CD4-positive, alpha-beta memory T cell (primary cell): ENCODE measurements at regions not wholly inside any gene's neighbourhood (a gene's known extent, or its start where the extent isn't known, plus 50 kb on each side); places are given as distances from the start of the nearest gene placed in this dataset.

ENCODE experiments used
- CTCF ChIA-PET: fragments of 350-600 bp; sonication (Branson Sonifier 250); formaldehyde crosslinking; loops from one replicate; lab custom pipeline; 2021; ENCODE audit warnings: inconsistent platforms; ENCODE audit not compliant: partially characterized antibody; lab: Charles Lee
- POLR2A ChIA-PET: fragments of 350-600 bp; sonication (Branson Sonifier 250); formaldehyde crosslinking; loops from one replicate; lab custom pipeline; 2021; ENCODE audit not compliant: partially characterized antibody; lab: Charles Lee
- DNase-seq, 5 donors: peaks; one replicate each; pipeline versions ENCODE4 v3.0.0 to v3.0.0-alpha.2; 2020 to 2022; ENCODE audit warnings: mixed read lengths in 1 of 5
- H3K27ac ChIP-seq: one replicate; pipeline ENCODE4 v1.7.0; 2013; ENCODE audit warnings: low read depth, low read length
- H3K27me3 ChIP-seq: 2 replicates; pipeline ENCODE4 v1.7.0; 2013; ENCODE audit warnings: mild to moderate bottlenecking, low read length, moderate library complexity; ENCODE audit not compliant: insufficient read depth
- H3K36me3 ChIP-seq: 2 replicates; pipeline ENCODE4 v1.7.0; 2013; ENCODE audit warnings: mild to moderate bottlenecking, low read length, moderate library complexity; ENCODE audit not compliant: insufficient read depth
- H3K4me1 ChIP-seq: 2 replicates; pipeline ENCODE4 v1.7.0; 2013; ENCODE audit warnings: mild to moderate bottlenecking, low read length, moderate library complexity; ENCODE audit not compliant: insufficient read depth
- H3K4me3 ChIP-seq, 2 donors: one replicate each; pipeline ENCODE4 v1.7.0; 2013; ENCODE audit warnings: low read length in 2 of 2, mild to moderate bottlenecking in 1 of 2
- H3K9me3 ChIP-seq, 2 donors: one replicate each; pipeline ENCODE4 v1.7.0; 2013; ENCODE audit warnings: low read length in 2 of 2, control low read depth in 1 of 2; ENCODE audit not compliant: control insufficient read depth in 1 of 2
- H3K27ac Mint-ChIP-seq, 7 donors: one replicate each; pipeline ENCODE4 v1.8.0; 2020 to 2021; ENCODE audit warnings: mixed read lengths in 7 of 7, mild to moderate bottlenecking in 6 of 7, inconsistent platforms in 3 of 7, moderate library complexity in 3 of 7
- H3K27me3 Mint-ChIP-seq, 2 donors: one replicate each; pipeline ENCODE4 v1.8.0; 2020 to 2021; ENCODE audit warnings: mixed read lengths in 2 of 2
- H3K36me3 Mint-ChIP-seq, 2 donors: one replicate each; pipeline ENCODE4 v1.8.0; 2020 to 2021; ENCODE audit warnings: mixed read lengths in 2 of 2, inconsistent platforms in 1 of 2, mild to moderate bottlenecking in 1 of 2
- H3K4me1 Mint-ChIP-seq, 4 donors: one replicate each; pipeline ENCODE4 v1.8.0; 2020 to 2021; ENCODE audit warnings: mixed read lengths in 4 of 4, mild to moderate bottlenecking in 1 of 4
- H3K4me3 Mint-ChIP-seq, 8 donors: one replicate each; pipeline ENCODE4 v1.8.0; 2020 to 2021; ENCODE audit warnings: mixed read lengths in 8 of 8, mild to moderate bottlenecking in 7 of 8, moderate library complexity in 6 of 8, inconsistent platforms in 3 of 8
- H3K9me3 Mint-ChIP-seq, 8 donors: one replicate each; pipeline ENCODE4 v1.8.0; 2020 to 2021; ENCODE audit warnings: mixed read lengths in 8 of 8, mild to moderate bottlenecking in 5 of 8, inconsistent platforms in 3 of 8, moderate library complexity in 1 of 8
- intact Hi-C: fragments of 100-400 bp; cut with micrococcal nuclease; formaldehyde crosslinking; loops from one replicate; pipeline ENCODE4 v1.15.1; 2023

DNA sequence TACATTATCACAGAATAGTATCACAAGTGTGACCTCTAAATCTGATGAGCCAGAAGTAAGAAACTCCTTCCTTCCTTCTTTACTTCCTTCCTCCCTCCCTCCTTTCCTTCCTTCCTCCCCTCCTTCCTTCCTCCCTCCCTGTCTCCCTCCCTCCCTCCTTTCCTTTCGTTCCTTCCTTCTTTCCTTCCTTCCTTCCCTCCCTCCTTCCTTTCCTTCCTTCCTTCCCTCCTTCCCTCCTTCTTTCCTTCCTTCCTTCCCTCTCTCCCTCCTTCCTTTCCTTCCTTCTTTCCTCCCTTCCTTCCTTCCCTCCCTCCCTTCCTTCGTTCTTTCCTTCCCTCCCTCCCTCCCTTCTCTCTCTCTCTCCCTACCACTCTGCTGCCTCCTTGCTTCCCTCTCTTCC, 359.2 kb downstream of the OSR1 start:
- no peaks in the 10 kb centered on the region for H3K27me3 ChIP-seq
- no peaks in the 10 kb centered on the region for H3K4me1 ChIP-seq
- POLR2A ChIA-PET, result no interaction called here
- Mint-ChIP-seq H3K4me1 (no peaks in the 10 kb centered on the region), H3K36me3 (no peaks in the 10 kb centered on the region), H3K4me3 (no peak overlapping the region), H3K27me3 (no peaks in the 10 kb centered on the region), H3K27ac (no peak overlapping the region), H3K9me3 (no peaks in the 10 kb centered on the region)
- H3K9me3 ChIP-seq, result no peaks in the 10 kb centered on the region
- no peak overlapping the region for H3K4me3 ChIP-seq
- intact Hi-C loops, result no loop called here
- DNase-seq, result no peak
- H3K36me3 ChIP-seq, result no peaks in the 10 kb centered on the region
- no peak overlapping the region for H3K27ac ChIP-seq
- CTCF ChIA-PET, result no interaction called here

DNA sequence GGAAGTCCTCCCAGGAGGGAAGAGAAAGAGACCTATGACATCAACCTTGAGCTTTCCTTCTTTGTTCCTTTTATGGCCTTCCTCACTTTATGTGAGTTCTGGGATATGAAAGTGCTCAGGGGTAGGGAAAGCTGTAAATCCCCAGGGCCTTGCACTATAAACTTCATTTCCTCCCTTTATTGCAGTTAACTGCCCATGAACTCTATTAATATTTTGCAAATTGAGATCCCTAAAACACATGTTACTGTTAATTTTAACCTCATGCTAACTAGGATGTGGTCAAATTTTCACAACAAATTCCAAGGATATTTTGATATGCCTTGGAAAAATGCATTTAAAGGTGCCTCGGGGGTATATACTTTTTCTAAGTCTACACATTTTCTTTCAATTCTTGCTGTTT, 359.9 kb downstream of the OSR1 start:
- Mint-ChIP-seq H3K9me3 (no peaks in the 10 kb centered on the region), H3K4me1 (no peaks in the 10 kb centered on the region), H3K27me3 (no peaks in the 10 kb centered on the region), H3K36me3 (no peaks in the 10 kb centered on the region), H3K4me3 (no peak overlapping the region), H3K27ac (no peak overlapping the region)
- DNase-seq, result no peak
- CTCF ChIA-PET, result no interaction called here
- Histone ChIP-seq H3K4me1 (no peaks in the 10 kb centered on the region), H3K36me3 (no peaks in the 10 kb centered on the region), H3K27ac (no peak overlapping the region), H3K4me3 (no peak overlapping the region), H3K9me3 (no peaks in the 10 kb centered on the region), H3K27me3 (no peaks in the 10 kb centered on the region)
- intact Hi-C loops, result no loop called here
- POLR2A ChIA-PET, result no interaction called here

DNA sequence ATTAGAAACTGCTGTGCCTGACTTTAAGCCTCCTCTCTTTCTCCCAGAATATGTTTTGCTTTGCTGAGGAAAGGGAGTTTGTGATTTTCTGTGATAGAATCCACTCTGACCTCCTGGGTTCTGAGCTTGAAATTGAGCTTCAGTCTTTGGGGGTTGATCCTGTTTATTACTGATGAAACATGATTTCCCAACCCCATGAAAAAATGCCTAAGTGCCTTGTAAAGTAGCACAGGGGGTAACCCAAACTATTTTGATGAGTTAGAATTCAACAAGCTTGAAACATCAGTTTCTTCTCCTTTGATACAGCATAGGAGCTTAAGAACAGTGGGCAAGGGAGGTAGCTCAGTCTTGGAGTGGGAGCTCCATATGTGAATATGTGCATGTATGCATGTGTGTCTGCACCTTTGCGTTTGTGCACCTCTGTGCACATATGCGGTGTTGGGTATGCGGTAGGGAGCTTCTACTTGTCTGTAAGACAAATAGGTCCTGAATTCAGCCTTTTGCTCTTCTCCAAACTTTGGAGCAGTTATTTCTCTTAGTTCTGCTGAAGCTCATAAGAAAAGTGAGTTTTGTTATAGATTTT, 364.6 kb downstream of the OSR1 start:
- Mint-ChIP-seq H3K9me3 (no peaks in the 10 kb centered on the region), H3K27ac (no peak overlapping the region), H3K4me1 (no peaks in the 10 kb centered on the region), H3K4me3 (no peak overlapping the region), H3K27me3 (no peaks in the 10 kb centered on the region), H3K36me3 (no peaks in the 10 kb centered on the region)
- no peaks in the 10 kb centered on the region for H3K36me3 ChIP-seq
- H3K9me3 ChIP-seq, result no peaks in the 10 kb centered on the region
- H3K4me3 ChIP-seq, result no peak overlapping the region
- intact Hi-C loops, result no loop called here
- DNase-seq, result no peak
- no peaks in the 10 kb centered on the region for H3K4me1 ChIP-seq
- ChIA-PET CTCF (no interaction called here), POLR2A (no interaction called here)
- no peaks in the 10 kb centered on the region for H3K27me3 ChIP-seq
- no peak overlapping the region for H3K27ac ChIP-seq

DNA sequence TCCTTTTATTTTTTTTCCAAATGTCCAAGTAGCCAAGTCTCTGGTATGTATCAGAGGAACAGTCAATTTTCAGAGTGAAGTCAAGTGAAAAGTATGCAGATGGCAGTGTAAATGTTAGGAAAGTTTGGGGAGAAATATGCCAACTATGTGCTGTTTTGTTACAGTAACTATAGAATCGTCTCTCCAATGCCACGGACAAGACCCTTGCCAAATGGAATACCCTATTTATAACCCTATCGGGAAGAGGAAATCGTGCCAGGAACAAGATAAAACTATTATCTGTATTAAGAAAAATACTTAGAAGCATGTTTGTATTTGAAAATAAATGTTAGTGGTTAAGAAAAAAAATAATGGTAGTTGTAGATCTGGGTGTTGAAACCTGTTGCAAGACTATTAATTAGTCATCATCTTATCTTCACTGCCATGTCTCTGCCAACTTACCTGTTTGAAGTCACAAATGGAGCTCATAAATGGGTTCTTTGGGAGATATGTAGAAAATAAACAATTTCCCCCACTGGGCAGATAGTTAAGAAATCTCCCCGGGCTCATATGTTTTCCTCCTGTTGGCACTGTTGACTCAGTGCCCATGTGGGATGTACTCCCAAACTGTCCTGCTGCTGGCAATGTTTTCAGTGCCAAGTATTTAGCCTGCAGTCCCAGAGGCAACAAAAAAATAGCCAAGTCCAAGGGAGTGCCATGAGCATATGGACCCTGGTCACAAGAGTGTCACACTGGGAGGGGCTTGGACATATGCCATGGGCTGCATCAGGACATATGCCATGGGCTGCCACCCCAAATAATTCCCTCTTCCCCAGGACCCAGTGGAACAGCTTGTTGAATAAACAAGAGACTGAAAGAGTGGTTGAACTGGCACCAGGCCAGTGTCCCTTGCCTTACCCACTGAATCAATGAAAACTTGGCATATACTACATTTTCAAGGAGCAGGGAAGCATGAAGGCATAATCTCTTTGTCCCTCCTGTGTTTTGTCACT, 366.9 kb downstream of the OSR1 start:
- no peaks in the 10 kb centered on the region for H3K36me3 Mint-ChIP-seq
- no peaks in the 10 kb centered on the region for H3K27me3 Mint-ChIP-seq
- no peaks in the 10 kb centered on the region for H3K27me3 ChIP-seq
- H3K4me3 Mint-ChIP-seq, result no peak overlapping the region
- no peak overlapping the region for H3K27ac Mint-ChIP-seq
- CTCF ChIA-PET, result no interaction called here
- H3K4me1 Mint-ChIP-seq, result no peaks in the 10 kb centered on the region
- no peak overlapping the region for H3K27ac ChIP-seq
- H3K4me3 ChIP-seq, result no peak overlapping the region
- POLR2A ChIA-PET, result no interaction called here
- H3K9me3 ChIP-seq, result no peaks in the 10 kb centered on the region
- H3K36me3 ChIP-seq, result no peaks in the 10 kb centered on the region
- H3K4me1 ChIP-seq, result no peaks in the 10 kb centered on the region
- intact Hi-C loops, result no loop called here
- no peak for DNase-seq
- no peaks in the 10 kb centered on the region for H3K9me3 Mint-ChIP-seq

DNA sequence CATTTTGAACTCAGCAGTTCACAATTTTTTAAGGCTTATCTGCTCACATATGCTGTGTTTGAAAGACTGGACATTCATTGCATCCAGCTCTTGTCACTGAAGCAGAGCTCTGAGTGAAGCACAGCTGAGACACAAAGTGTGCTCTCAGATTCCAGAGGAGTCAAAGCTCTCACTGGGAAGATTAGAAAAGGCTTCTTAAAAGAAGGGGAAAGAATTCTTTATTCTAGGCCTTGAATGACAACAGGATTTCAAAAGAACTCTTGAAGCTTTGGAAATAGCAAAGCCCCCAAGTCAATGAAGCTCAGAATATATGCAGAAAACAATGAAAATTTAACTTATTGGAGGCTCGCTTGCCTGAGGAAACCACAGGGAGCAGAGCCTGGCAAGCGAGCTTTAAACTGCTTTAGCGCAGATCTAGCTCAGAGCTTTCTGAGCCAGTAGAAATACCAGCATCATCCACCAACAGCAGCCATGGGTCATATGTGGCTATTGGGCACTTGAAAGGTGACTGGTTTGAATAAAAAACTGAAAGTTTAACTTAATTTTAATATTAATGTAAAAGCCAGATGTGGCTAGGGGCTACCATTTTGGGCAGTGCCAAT, 369.7 kb downstream of the OSR1 start:
- H3K27ac Mint-ChIP-seq, result no peak overlapping the region
- H3K4me3 Mint-ChIP-seq, result no peak overlapping the region
- Histone ChIP-seq H3K36me3 (no peaks in the 10 kb centered on the region), H3K4me1 (no peaks in the 10 kb centered on the region), H3K27me3 (no peaks in the 10 kb centered on the region), H3K4me3 (no peak overlapping the region), H3K27ac (no peak overlapping the region), H3K9me3 (no peaks in the 10 kb centered on the region)
- H3K36me3 Mint-ChIP-seq, result no peaks in the 10 kb centered on the region
- H3K27me3 Mint-ChIP-seq, result no peaks in the 10 kb centered on the region
- ChIA-PET CTCF (no interaction called here), POLR2A (no interaction called here)
- no peaks in the 10 kb centered on the region for H3K4me1 Mint-ChIP-seq
- intact Hi-C loops, result no loop called here
- H3K9me3 Mint-ChIP-seq, result no peaks in the 10 kb centered on the region
- no peak for DNase-seq

DNA sequence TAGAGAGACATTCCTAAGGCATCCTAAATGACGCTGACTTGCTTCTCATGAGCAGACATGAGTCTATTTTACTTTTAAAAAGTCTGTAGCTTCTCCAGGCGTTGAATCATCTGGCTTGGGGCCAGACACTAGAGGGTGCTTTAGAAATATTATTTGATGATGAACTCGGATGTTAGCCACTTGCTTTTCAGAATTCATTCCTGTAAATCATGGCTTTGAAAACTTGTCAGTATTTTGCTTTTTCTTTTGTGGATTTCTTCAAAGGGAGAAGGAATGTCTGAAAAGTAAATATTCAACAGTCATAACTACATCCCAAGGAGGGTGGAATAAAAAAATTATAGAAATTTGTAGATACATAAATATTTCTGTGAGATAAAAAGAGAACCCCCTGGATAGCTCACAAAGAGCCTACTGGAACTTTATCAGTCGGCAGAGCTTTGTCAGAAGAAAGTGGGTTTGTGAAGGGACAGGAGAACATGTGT, 370.8 kb downstream of the OSR1 start:
- H3K27me3 Mint-ChIP-seq, result no peaks in the 10 kb centered on the region
- Histone ChIP-seq H3K9me3 (no peaks in the 10 kb centered on the region), H3K27me3 (no peaks in the 10 kb centered on the region), H3K36me3 (no peaks in the 10 kb centered on the region), H3K27ac (no peak overlapping the region), H3K4me1 (no peaks in the 10 kb centered on the region), H3K4me3 (no peak overlapping the region)
- H3K4me1 Mint-ChIP-seq, result no peaks in the 10 kb centered on the region
- ChIA-PET POLR2A (no interaction called here), CTCF (no interaction called here)
- no peaks in the 10 kb centered on the region for H3K9me3 Mint-ChIP-seq
- H3K36me3 Mint-ChIP-seq, result no peaks in the 10 kb centered on the region
- no peak overlapping the region for H3K27ac Mint-ChIP-seq
- intact Hi-C loops, result no loop called here
- no peak overlapping the region for H3K4me3 Mint-ChIP-seq
- DNase-seq, result no peak

DNA sequence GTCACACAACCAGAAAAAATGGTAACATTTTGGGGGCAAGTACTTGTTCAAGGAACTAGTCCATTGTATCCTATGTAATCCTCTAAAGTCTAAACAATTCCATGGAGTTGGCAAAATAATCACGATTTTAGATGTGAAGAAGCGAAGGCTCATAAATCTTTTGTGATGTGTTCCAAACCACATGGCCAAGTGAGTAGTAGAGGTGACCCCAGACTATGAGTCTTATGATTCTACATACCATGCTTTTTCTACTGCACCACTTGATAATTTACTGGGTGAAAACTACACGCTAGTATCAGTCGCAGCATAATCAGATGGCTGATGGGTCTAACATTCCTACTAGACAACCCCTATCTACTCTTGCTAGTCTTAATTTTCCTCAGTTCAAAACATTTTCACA, 371.4 kb downstream of the OSR1 start:
- no peaks in the 10 kb centered on the region for H3K9me3 Mint-ChIP-seq
- intact Hi-C loops, result no loop called here
- Histone ChIP-seq H3K9me3 (no peaks in the 10 kb centered on the region), H3K27me3 (no peaks in the 10 kb centered on the region), H3K4me3 (no peak overlapping the region), H3K27ac (no peak overlapping the region), H3K36me3 (no peaks in the 10 kb centered on the region), H3K4me1 (no peaks in the 10 kb centered on the region)
- CTCF ChIA-PET, result no interaction called here
- no peaks in the 10 kb centered on the region for H3K27me3 Mint-ChIP-seq
- no peak overlapping the region for H3K4me3 Mint-ChIP-seq
- no peaks in the 10 kb centered on the region for H3K4me1 Mint-ChIP-seq
- no peak overlapping the region for H3K27ac Mint-ChIP-seq
- no peaks in the 10 kb centered on the region for H3K36me3 Mint-ChIP-seq
- POLR2A ChIA-PET, result no interaction called here
- no peak for DNase-seq
